ENCODE measurements at regions not wholly inside any gene's neighbourhood (a gene's known extent, or its start where the extent isn't known, plus 50 kb on each side); places are given as distances from the start of the nearest gene placed in this dataset.

GRCh38 chr20:24206995-24207394, 218.4 kb upstream of the GGTLC1 start:
- TF ChIP-seq, protein P1, sequence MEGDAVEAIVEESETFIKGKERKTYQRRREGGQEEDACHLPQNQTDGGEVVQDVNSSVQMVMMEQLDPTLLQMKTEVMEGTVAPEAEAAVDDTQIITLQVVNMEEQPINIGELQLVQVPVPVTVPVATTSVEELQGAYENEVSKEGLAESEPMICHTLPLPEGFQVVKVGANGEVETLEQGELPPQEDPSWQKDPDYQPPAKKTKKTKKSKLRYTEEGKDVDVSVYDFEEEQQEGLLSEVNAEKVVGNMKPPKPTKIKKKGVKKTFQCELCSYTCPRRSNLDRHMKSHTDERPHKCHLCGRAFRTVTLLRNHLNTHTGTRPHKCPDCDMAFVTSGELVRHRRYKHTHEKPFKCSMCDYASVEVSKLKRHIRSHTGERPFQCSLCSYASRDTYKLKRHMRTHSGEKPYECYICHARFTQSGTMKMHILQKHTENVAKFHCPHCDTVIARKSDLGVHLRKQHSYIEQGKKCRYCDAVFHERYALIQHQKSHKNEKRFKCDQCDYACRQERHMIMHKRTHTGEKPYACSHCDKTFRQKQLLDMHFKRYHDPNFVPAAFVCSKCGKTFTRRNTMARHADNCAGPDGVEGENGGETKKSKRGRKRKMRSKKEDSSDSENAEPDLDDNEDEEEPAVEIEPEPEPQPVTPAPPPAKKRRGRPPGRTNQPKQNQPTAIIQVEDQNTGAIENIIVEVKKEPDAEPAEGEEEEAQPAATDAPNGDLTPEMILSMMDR (IDR thresholded peaks at IDR 0.05): no peak
- TF ChIP-seq POLR2A (IDR thresholded peaks at IDR 0.05): no peak

All from thyroid gland (tissue), 4 donors.